RWPE2 (cell line): ENCODE measurements at regions not wholly inside any gene's neighbourhood (a gene's known extent, or its start where the extent isn't known, plus 50 kb on each side); places are given as distances from the start of the nearest gene placed in this dataset.

Experiments used
- ATAC-seq: fragments of 200-7000 bp; cut with Tn5 transposase; 3 replicates; pipeline ENCODE4 v1.9.1; 2021; ENCODE audit warnings: low read depth
- DNase-seq: peaks from one replicate; pipeline ENCODE4 v3.0.0-alpha.2; 2020; ENCODE audit warnings: low spot score
- H3K27ac ChIP-seq: fragments of 450-650 bp; 2 replicates; pipeline ENCODE4 v1.5.1; 2017; ENCODE audit warnings: mild to moderate bottlenecking; ENCODE audit not compliant: poor library complexity, severe bottlenecking
- H3K27me3 ChIP-seq: fragments of 250-450 bp; sonication (Bioruptor Pico); 2 replicates; pipeline ENCODE4 v1.5.1; 2021; ENCODE audit warnings: mild to moderate bottlenecking, moderate library complexity; ENCODE audit not compliant: insufficient read depth, poor library complexity, severe bottlenecking
- H3K36me3 ChIP-seq: fragments of 250-450 bp; sonication (Bioruptor Pico); 2 replicates; pipeline ENCODE4 v1.5.1; 2020; ENCODE audit warnings: low read depth, mild to moderate bottlenecking, moderate library complexity
- H3K4me1 ChIP-seq: fragments of 250-450 bp; sonication (Bioruptor Pico); 2 replicates; pipeline ENCODE4 v1.5.1; 2021; ENCODE audit warnings: mild to moderate bottlenecking, moderate library complexity; ENCODE audit not compliant: insufficient read depth, poor library complexity, severe bottlenecking
- H3K4me3 ChIP-seq: fragments of 250-450 bp; sonication (Bioruptor Pico); 2 replicates; pipeline ENCODE4 v1.5.1; 2021; ENCODE audit warnings: mild to moderate bottlenecking, moderate library complexity; ENCODE audit not compliant: severe bottlenecking
- H3K9me3 ChIP-seq: fragments of 250-450 bp; sonication (Bioruptor Pico); 2 replicates; pipeline ENCODE4 v1.5.1; 2021; ENCODE audit warnings: mild to moderate bottlenecking, moderate library complexity; ENCODE audit not compliant: severe bottlenecking
- TF ChIP-seq, protein P1 (sequence below): fragments of 450-650 bp; IDR thresholded peaks from one replicate; pipeline ENCODE4 v1.5.1; 2017; ENCODE audit warnings: mild to moderate bottlenecking, moderate library complexity; ENCODE audit not compliant: poor library complexity, severe bottlenecking

DNA sequence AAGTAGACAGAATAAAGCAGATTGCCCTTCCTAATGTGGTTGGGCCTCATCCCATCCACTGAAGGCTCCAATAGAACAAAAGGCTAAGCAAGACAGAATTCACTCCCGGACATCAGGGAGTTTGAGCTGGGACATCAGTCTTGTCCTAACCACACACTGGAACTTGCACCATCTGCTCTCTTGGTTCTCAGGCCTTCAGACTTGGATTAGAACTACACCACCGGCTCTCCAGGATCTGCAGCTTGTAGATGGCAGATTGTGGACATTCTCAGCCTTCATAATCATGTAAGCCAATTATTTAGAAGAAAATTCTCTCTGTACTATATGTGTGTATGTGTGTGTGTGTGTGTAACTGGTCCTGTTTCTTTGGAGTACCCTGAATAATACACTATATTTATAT, 394.7 kb upstream of the LMCD1 start:
- Histone ChIP-seq H3K36me3 (no peaks in the 10 kb centered on the region), H3K9me3 (no peaks in the 10 kb centered on the region), H3K27ac (no peak overlapping the region), H3K27me3 (no peaks in the 10 kb centered on the region), H3K4me1 (no peaks in the 10 kb centered on the region), H3K4me3 (no peak overlapping the region)
- DNase-seq (no peak), ATAC-seq (no peak)
- TF ChIP-seq, protein P1, sequence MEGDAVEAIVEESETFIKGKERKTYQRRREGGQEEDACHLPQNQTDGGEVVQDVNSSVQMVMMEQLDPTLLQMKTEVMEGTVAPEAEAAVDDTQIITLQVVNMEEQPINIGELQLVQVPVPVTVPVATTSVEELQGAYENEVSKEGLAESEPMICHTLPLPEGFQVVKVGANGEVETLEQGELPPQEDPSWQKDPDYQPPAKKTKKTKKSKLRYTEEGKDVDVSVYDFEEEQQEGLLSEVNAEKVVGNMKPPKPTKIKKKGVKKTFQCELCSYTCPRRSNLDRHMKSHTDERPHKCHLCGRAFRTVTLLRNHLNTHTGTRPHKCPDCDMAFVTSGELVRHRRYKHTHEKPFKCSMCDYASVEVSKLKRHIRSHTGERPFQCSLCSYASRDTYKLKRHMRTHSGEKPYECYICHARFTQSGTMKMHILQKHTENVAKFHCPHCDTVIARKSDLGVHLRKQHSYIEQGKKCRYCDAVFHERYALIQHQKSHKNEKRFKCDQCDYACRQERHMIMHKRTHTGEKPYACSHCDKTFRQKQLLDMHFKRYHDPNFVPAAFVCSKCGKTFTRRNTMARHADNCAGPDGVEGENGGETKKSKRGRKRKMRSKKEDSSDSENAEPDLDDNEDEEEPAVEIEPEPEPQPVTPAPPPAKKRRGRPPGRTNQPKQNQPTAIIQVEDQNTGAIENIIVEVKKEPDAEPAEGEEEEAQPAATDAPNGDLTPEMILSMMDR, result no peak

DNA sequence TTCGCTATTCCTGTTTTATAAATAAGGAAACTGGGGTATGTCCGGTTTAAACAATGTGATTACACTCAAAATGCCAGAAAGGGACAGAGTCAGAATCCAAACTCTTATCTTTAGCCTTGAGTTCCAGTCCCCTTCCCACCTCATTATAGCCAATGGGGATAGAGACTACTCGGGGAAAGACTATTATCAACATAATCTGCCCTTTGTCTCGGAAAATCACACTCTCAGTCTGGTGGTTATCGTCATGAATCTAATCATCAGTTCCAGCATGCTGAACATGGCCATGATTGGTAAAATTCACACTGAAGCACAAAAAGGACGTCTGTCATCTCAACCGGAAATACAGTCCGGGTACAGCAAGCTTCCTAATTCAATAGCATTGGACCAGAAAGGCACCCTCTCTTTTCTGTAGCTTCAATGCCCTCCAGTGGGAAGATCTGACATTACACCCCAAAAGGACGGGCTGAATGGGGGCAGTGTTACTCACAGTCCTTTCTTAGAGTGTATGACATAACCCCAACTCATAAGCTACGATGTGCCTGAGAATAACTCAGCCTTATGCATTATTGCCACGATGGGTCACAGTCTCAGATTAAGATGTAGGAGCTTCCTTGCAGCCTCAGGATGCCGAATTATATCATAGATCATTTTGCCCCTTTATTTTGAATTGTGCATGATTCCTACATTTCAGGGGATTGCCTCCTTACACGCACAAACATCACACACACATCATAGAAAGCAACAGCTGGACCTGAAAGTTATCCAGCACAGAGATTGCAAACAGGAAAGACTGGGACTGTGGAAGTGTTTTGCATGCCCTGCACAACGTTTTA, 390.4 kb upstream of the LMCD1 start:
- no peak for DNase-seq
- Histone ChIP-seq H3K27ac (no peak overlapping the region), H3K36me3 (no peaks in the 10 kb centered on the region), H3K4me1 (no peaks in the 10 kb centered on the region), H3K27me3 (no peaks in the 10 kb centered on the region), H3K4me3 (no peak overlapping the region), H3K9me3 (no peaks in the 10 kb centered on the region)
- TF ChIP-seq, protein P1, result peak; percentile 76
- ATAC-seq, result peak; percentile 91

DNA sequence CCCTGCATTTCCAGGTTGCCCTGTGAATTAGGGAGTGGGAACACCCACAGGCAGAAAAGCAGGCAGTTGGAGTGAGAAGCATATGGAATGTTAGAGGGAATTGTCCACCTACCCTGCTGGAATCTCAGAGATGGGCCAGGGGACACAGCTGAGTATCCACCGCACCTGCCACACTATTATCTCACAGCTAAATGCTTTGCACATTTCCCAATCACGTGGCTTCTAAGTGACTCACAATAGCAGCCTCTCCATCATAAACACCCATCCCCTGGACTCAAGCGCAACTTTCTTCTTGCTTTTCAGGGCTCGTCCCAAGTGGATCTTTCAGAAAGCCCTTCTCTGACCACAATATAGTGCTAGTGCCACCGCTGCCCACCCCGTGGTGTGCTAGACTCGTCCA, 389.0 kb upstream of the LMCD1 start:
- no peak overlapping the region for H3K4me3 ChIP-seq
- H3K36me3 ChIP-seq, result no peaks in the 10 kb centered on the region
- TF ChIP-seq, protein P1, result no peak
- no peaks in the 10 kb centered on the region for H3K9me3 ChIP-seq
- no peaks in the 10 kb centered on the region for H3K27me3 ChIP-seq
- ATAC-seq (no peak), DNase-seq (no peak)
- H3K4me1 ChIP-seq, result no peaks in the 10 kb centered on the region
- no peak overlapping the region for H3K27ac ChIP-seq

DNA sequence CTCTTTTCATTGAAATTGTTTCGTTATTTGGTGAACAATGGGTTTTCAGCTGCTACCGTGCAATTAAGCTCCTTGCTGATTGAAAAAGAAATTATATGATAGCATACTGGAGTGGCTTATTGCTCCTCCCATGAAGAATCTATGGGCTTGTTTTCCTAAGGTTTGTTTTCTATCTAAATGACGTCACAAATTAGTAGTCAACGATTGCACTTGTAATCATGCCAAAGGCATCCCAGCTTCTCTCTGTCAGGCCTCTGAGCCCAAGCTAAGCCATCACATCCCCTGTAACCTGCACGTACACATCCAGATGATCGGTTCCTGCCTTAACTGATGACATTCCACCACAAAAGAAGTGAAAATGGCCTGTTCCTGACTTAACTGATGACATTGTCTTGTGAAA, 388.0 kb upstream of the LMCD1 start:
- TF ChIP-seq, protein P1, result no peak
- no peaks in the 10 kb centered on the region for H3K4me1 ChIP-seq
- DNase-seq (no peak), ATAC-seq (no peak)
- no peaks in the 10 kb centered on the region for H3K9me3 ChIP-seq
- no peak overlapping the region for H3K4me3 ChIP-seq
- no peak overlapping the region for H3K27ac ChIP-seq
- H3K27me3 ChIP-seq, result no peaks in the 10 kb centered on the region
- H3K36me3 ChIP-seq, result no peaks in the 10 kb centered on the region

DNA sequence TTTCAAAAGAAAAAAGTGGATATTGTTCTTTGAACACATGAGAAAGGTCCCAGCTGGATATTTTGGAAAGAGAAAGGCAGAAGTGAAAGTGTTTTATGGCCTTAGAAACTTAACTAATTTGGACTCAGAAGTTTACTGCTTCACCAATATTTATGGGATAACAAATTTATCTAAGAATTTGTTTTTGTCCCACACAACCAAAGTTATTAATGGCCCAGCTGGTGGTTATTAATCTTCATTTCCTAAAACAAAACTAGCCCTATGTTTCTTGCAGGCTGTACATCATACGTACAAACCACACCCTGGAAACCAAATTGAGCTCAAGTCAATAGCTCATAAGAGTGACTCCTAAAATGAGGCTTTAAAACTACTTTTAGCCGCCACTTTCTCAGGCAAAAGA, 372.9 kb upstream of the LMCD1 start:
- H3K36me3 ChIP-seq, result no peaks in the 10 kb centered on the region
- ATAC-seq (no peak), DNase-seq (no peak)
- no peak overlapping the region for H3K27ac ChIP-seq
- TF ChIP-seq, protein P1, result no peak
- H3K9me3 ChIP-seq, result no peaks in the 10 kb centered on the region
- no peak overlapping the region for H3K4me3 ChIP-seq
- no peaks in the 10 kb centered on the region for H3K27me3 ChIP-seq
- H3K4me1 ChIP-seq, result no peaks in the 10 kb centered on the region
